ENCODE measurements at regions not wholly inside any gene's neighbourhood (a gene's known extent, or its start where the extent isn't known, plus 50 kb on each side); places are given as distances from the start of the nearest gene placed in this dataset.
"Not testable (repeated sequence)": the region's sequence is repeated elsewhere in the genome, so short reads cannot be mapped to it uniquely, and the experiment has no call there.

- DNase-seq: no peak
These were observed 55.1 kb upstream of the F9 start for GRCh38 chrX:139475432-139475831.

- DNase-seq: not testable (repeated sequence)
These were observed 68.6 kb upstream of the F9 start for GRCh38 chrX:139461945-139462344.

- no peak for DNase-seq
These were observed 75.8 kb upstream of the F9 start for GRCh38 chrX:139454743-139455142.

DNA sequence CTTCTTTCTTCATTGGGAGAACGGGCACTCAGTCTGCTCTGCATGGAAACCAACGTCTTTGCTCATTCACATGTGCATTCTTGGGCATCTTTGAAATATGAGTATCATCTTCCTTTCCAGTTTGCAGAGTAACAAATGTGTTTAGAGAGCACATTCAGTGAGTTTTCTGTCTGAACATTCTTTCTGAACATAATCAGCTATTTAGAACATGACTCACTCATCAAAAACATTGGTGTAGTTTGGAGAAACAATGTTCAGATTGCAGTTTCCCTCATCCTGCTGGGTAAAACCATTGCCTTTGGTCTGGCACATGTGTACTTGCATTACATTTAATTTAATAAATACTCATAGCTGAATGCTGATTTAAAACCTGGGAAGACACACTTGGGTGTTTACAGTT is 81.5 kb upstream of the F9 start:
- no peak for DNase-seq

GRCh38 chrX:139446832-139447231 is 83.7 kb upstream of the F9 start:
- DNase-seq: no peak

- no peak for DNase-seq
These were observed 100.6 kb upstream of the F9 start for GRCh38 chrX:139429913-139430312.

DNA sequence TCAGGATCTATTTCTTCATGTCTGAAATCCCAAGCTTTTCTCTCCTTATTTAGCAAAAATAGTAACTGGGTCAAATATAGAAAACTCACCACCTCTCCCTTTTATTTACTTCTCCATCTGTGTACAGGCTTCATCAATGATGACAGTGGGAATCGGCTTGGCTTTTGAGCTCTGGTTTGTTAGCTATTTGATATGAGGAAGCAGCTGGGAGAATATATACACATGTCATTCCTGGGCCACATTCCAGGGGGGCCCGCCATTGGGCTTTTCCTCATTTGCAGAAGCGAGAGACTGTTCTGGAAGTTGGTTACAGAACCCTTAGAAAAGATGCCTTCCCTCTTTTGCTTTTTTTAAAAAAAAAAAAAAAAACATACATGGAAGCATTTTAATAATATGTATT is 107.4 kb upstream of the F9 start:
- DNase-seq: no peak

GRCh38 chrX:139398258-139398657 is 132.3 kb upstream of the F9 start:
- not testable (repeated sequence) for DNase-seq

GRCh38 chrX:139388254-139388653 is 142.3 kb upstream of the F9 start:
- no peak for DNase-seq

GRCh38 chrX:139382529-139382928 is 148.0 kb upstream of the F9 start:
- no peak for DNase-seq

GRCh38 chrX:139376547-139376946 is 154.0 kb upstream of the F9 start:
- not testable (repeated sequence) for DNase-seq

- DNase-seq: no peak
These were observed 170.2 kb upstream of the F9 start for GRCh38 chrX:139360356-139360755.

DNA sequence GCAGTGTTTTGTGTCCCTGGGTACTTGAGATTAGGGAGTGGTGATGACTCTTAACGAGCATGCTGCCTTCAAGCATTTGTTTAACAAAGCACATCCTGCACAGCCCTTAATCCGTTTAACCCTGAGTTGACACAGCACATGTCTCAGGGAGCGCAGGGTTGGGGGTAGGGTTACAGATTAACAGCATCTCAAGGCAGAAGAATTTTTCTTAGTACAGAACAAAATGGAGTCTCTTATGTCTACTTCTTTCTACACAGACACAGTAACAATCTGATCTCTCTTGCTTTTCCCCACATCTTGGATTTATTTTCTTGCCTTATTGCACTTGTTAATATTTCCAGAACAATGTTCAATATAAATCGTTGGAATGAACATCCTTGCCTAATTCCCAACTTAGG is 187.9 kb upstream of the F9 start:
- DNase-seq: not testable (repeated sequence)

- DNase-seq: not testable (repeated sequence)
These were observed 188.5 kb upstream of the F9 start for GRCh38 chrX:139341855-139342593.

GRCh38 chrX:139332441-139332840 is 198.1 kb upstream of the F9 start:
- DNase-seq: no peak

GRCh38 chrX:139327355-139327754 is 203.2 kb upstream of the F9 start:
- no peak for DNase-seq

DNA sequence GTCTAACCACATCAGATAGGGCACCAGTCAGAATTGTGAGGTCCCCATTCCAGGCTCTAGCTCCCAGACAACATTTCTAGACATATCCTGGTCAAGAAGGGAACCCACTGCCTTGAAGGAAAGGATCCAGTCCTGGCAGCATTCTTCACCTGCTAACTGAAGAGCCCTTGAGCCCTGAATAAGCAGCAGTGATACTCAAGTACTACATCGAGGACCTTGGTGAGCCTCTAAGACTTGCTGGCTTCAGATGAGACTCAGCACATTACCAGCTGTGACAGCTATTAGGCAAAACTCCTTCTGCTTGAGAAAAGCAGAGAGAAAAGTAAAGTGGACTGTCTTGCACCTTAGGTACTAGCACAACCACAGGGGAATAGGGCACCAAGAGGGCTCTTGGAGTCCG is 205.8 kb upstream of the F9 start:
- DNase-seq: no peak

DNA sequence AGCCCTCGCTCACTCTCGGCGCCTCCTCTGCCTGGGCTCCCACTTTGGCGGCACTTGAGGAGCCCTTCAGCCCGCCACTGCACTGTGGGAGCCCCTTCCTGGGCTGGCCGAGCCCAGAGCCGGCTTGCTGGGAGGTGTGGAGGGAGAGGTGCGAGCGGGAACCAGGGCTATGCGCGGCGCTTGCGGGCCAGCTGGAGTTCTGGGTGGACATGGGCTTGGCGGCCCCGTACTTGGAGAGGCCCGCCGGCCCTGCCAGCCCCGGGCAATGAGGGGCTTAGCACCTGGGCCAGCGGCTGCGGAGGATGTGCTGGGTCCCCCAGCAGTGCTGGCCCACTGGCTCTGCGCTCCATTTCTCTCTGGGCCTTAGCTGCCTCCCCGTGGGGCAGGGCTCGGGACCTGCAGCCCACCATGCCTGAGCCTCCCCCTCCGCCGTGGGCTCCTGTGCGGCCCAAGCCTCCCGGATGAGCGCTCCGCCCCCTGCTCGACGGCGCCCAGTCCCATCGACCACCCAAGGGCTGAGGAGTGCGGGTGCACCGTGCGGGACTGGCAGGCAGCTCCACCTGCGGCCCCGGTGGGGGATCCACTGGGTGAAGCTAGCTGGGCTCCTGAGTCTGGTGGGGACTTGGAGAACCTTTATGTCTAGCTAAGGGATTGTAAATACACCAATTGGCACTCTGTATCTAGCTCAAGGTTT is 209.7 kb upstream of the F9 start:
- not testable (repeated sequence) for DNase-seq

DNA sequence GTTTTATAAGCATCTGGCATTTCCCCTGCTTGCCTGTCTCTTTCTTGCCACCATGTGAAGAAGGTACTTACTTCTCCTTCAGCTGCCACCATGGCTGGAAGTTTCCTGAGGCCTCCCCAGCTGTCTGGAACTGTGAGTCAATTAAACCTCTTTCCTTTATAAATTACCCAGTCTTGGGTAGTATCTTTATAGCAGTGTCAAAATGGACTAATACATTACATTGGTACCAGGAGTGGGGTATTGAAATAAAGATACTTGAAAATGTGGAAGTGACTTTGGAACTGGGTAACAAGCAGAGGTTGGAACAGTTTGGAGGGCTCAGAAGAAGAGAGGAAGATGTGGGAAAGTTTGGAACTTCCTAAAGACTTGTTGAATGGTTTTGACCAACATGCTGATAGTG is 223.9 kb upstream of the F9 start:
- not testable (repeated sequence) for DNase-seq

GRCh38 chrX:139304471-139304870 is 226.1 kb upstream of the F9 start:
- no peak for DNase-seq

- no peak for DNase-seq
These were observed 231.2 kb upstream of the F9 start for GRCh38 chrX:139299309-139299708.

DNA sequence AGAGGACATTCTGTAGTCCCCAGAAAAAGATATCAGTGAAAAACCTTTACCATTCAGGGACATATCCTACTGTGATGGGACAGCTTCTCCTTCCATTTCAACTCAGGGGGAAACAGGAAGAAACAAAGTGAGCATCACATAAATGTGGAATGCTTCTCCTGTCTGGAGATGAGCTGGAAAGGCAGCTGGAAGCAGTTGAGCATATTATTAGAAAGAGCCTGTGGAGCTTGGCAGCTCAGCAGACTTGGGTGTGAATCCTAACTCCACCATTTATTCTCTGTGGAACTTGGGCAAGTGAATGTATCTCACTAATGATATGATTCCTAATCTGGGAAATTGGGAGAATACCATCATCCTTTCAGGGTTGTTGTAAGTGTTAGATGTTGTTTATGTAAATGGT is 232.1 kb upstream of the F9 start:
- DNase-seq: no peak

DNA sequence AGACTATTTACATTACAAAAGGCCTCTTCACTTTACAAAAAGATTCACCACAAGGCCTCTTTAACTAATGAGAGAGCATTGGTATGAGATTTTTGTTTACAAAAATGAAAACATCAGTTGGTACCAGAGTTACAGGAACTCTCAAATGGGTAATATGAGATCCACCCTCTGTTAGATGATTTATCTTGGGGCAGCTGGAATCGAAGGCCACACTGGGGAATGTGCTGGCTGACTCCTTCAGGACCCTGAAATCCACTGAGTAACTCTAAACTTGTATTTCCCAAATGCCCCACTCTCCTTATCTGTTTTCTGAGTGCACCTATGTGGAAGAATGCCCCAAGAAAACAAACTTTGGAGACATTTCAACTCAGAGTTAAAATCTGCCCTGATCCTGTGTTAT is 232.9 kb upstream of the F9 start:
- no peak for DNase-seq

GRCh38 chrX:139293991-139294390 is 236.5 kb upstream of the F9 start:
- DNase-seq: no peak

DNA sequence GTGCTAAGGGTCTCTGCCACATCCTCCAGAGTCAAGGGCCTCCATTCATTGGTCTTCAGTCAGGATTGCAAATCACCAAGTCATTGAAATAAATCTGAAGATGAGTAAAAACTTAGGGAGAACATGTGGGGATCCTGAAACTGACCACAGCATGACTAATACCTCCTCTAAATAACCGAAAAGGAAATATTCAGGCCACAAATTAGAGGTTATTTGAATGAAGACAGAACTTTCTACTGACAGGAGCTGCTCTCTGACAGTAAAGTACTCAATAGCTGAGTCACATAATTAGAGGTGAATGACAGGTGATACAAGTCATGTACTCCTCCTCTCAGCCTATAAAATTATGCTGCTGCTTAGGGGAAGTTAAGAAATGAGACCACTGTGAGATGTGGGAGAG is 240.2 kb upstream of the F9 start:
- no peak for DNase-seq

Data from GF-D8 (cell line).